GM18502 (cell line): ENCODE measurements at regions not wholly inside any gene's neighbourhood (a gene's known extent, or its start where the extent isn't known, plus 50 kb on each side); places are given as distances from the start of the nearest gene placed in this dataset.
A peak's percentile ranks its signal among the peaks of the same experiment; 100 is the strongest.

ENCODE experiments used
- ATAC-seq: cut with Tn5 transposase; IDR thresholded peaks from one replicate; pipeline ENCODE4 v1.9.1; 2021; ENCODE audit warnings: mild to moderate bottlenecking; ENCODE audit not compliant: unreplicated experiment, poor library complexity

GRCh38 chr2:207286106-207286505, 120.4 kb upstream of the KLF7 start:
- ATAC-seq = peak; percentile 44

- ATAC-seq = peak; percentile 61
Observed at GRCh38 chr2:207288628-207289027, 122.9 kb upstream of the KLF7 start.

- ATAC-seq = no peak
Observed at GRCh38 chr2:207289295-207290018, 123.7 kb upstream of the KLF7 start.

- ATAC-seq = peak; percentile 31
Observed at GRCh38 chr2:207290833-207291624, 125.3 kb upstream of the KLF7 start.

GRCh38 chr2:207291625-207292252, 126.0 kb upstream of the KLF7 start:
- peak; percentile 52 for ATAC-seq

- no peak for ATAC-seq
Observed at GRCh38 chr2:207296265-207296948, 130.7 kb upstream of the KLF7 start.

GRCh38 chr2:207300817-207301216, 135.1 kb upstream of the KLF7 start:
- ATAC-seq = no peak

- no peak for ATAC-seq
Observed at GRCh38 chr2:207304761-207305160, 139.0 kb upstream of the KLF7 start.

GRCh38 chr2:207308519-207309224, 142.9 kb upstream of the KLF7 start:
- no peak for ATAC-seq

GRCh38 chr2:207311316-207312005, 145.7 kb upstream of the KLF7 start:
- ATAC-seq = peak; percentile 85

GRCh38 chr2:207312006-207312356, 146.2 kb upstream of the KLF7 start:
- no peak for ATAC-seq

- no peak for ATAC-seq
Observed at GRCh38 chr2:207313947-207314346, 148.2 kb upstream of the KLF7 start.

GRCh38 chr2:207315131-207315530, 149.4 kb upstream of the KLF7 start:
- no peak for ATAC-seq

GRCh38 chr2:207316484-207316883, 150.7 kb upstream of the KLF7 start:
- ATAC-seq = no peak

- no peak for ATAC-seq
Observed at GRCh38 chr2:207316906-207317305, 151.2 kb upstream of the KLF7 start.

GRCh38 chr2:207317378-207317984, 151.7 kb upstream of the KLF7 start:
- no peak for ATAC-seq

- ATAC-seq = no peak
Observed at GRCh38 chr2:207318181-207318628, 152.5 kb upstream of the KLF7 start.

- no peak for ATAC-seq
Observed at GRCh38 chr2:207319316-207319715, 153.6 kb upstream of the KLF7 start.
